Cardiac muscle cell (in vitro differentiated cells and primary cell): ENCODE measurements at regions not wholly inside any gene's neighbourhood (a gene's known extent, or its start where the extent isn't known, plus 50 kb on each side); places are given as distances from the start of the nearest gene placed in this dataset.

ENCODE experiments used
- DNase-seq, 2 donors: peaks; one replicate each; pipeline versions ENCODE4 v3.0.0 to v3.0.0-alpha.2; 2010 to 2017; ENCODE audit warnings: low read depth in 1 of 2, low spot score in 1 of 2
- H3K27ac ChIP-seq: fragments of 200-600 bp; sonication (generic); 2 replicates; pipeline ENCODE4 v1.5.1; 2016
- H3K27me3 ChIP-seq: fragments of 200-600 bp; sonication (generic); 2 replicates; pipeline ENCODE4 v1.6.0; 2016; ENCODE audit warnings: control low read depth
- H3K36me3 ChIP-seq: fragments of 200-600 bp; sonication (generic); 2 replicates; pipeline ENCODE4 v1.5.1; 2016; ENCODE audit warnings: control low read depth
- H3K4me1 ChIP-seq: fragments of 200-600 bp; sonication (generic); 2 replicates; pipeline ENCODE4 v1.8.1; 2017; ENCODE audit warnings: low read depth, mild to moderate bottlenecking, mixed run types
- H3K4me3 ChIP-seq: fragments of 200-600 bp; sonication (generic); 2 replicates; pipeline ENCODE4 v1.5.1; 2016; ENCODE audit warnings: mild to moderate bottlenecking
- H3K9me3 ChIP-seq: fragments of 200-600 bp; sonication (generic); 2 replicates; pipeline ENCODE4 v1.5.1; 2017; ENCODE audit warnings: low read depth, mild to moderate bottlenecking, control low read depth
- TF ChIP-seq, protein P1 (sequence below): IDR thresholded peaks from 2 replicates; pipeline ENCODE4 v1.5.1; 2012; ENCODE audit warnings: low read depth, mild to moderate bottlenecking, low read length

DNA sequence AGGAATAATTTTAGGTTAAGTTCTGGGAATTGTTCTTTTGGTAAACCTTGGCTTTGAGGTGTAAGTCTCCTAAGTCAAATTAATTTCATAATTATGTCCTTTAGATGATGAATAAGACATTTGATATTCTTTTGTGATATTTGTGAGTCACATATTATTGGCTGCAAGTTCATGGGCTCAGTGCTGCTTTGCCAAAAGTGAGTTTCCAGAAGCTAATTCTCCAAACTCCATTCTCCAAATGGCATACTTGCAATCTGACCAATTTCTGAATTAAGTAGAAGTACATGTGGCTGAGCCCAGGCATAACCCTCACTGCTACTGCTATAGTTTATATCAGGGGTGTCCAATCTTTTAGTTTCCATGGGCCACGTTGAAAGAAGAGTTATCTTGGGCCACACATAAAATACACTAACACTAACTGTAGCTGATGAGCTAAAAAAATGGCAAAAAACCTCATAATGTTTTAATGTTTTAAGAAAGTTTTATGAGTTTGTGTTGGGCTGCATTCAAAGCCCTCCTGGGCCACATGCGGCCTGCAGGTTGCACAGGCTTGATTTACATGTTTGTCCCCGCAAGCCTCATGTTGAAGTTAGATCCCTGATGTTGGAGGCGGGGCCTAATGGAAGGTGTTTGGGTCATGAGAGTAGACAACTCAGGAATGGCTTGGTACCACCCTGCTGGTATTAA lies 196.1 kb downstream of the ZNF330 start:
- no peak for DNase-seq
- Histone ChIP-seq H3K27ac (no peak overlapping the region), H3K4me1 (no peaks in the 10 kb centered on the region), H3K9me3 (no peaks in the 10 kb centered on the region), H3K27me3 (no peaks in the 10 kb centered on the region), H3K4me3 (no peak overlapping the region), H3K36me3 (no peaks in the 10 kb centered on the region)
- TF ChIP-seq, protein P1, sequence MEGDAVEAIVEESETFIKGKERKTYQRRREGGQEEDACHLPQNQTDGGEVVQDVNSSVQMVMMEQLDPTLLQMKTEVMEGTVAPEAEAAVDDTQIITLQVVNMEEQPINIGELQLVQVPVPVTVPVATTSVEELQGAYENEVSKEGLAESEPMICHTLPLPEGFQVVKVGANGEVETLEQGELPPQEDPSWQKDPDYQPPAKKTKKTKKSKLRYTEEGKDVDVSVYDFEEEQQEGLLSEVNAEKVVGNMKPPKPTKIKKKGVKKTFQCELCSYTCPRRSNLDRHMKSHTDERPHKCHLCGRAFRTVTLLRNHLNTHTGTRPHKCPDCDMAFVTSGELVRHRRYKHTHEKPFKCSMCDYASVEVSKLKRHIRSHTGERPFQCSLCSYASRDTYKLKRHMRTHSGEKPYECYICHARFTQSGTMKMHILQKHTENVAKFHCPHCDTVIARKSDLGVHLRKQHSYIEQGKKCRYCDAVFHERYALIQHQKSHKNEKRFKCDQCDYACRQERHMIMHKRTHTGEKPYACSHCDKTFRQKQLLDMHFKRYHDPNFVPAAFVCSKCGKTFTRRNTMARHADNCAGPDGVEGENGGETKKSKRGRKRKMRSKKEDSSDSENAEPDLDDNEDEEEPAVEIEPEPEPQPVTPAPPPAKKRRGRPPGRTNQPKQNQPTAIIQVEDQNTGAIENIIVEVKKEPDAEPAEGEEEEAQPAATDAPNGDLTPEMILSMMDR, result no peak

DNA sequence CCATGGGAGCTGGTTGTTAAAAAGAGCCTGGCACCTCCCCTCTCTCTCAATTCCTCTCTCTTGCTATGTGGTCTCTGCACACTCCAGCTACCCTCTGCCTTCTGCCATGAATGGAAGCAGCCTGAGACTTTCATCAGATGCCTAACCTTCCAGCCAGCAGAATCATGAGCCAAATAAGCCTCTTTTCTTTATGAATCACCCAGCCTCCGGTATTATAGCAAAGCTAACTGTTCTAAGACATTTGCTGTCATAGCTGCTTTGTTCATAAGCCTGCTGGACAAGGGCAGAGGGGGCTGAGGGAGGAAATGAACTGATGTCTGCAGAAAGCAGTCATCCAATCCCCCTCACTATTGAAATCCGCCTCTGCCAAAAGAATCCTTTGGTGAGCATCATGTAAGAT lies 196.7 kb downstream of the ZNF330 start:
- Histone ChIP-seq H3K27me3 (no peaks in the 10 kb centered on the region), H3K4me3 (no peak overlapping the region), H3K4me1 (no peaks in the 10 kb centered on the region), H3K27ac (no peak overlapping the region), H3K9me3 (no peaks in the 10 kb centered on the region), H3K36me3 (no peaks in the 10 kb centered on the region)
- no peak for DNase-seq
- TF ChIP-seq, protein P1, result no peak

DNA sequence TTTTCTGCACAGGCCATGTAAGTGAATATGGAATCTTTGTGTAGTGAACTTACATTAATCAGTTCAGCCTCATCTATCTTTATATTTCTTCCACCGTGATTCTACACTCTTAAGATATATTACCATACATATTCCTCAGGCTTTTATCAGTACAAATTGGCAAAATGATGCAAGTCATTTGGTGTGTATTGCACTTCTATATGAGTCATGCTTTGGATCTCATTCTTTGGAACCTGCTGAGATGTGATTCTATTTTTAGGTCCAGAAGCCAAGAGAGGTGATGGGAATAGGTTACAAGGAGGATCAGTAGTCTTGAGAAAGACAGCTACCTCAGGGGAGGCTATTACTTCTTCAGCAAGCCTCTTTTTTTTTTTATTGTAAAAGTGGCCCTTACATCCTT lies 204.4 kb downstream of the ZNF330 start:
- H3K27ac ChIP-seq, result no peak overlapping the region
- H3K4me3 ChIP-seq, result no peak overlapping the region
- TF ChIP-seq, protein P1, result no peak
- peak in 1 of 2 donors; percentile 55 for DNase-seq
- no peaks in the 10 kb centered on the region for H3K9me3 ChIP-seq
- H3K27me3 ChIP-seq, result no peaks in the 10 kb centered on the region
- H3K4me1 ChIP-seq, result no peaks in the 10 kb centered on the region
- H3K36me3 ChIP-seq, result no peaks in the 10 kb centered on the region

DNA sequence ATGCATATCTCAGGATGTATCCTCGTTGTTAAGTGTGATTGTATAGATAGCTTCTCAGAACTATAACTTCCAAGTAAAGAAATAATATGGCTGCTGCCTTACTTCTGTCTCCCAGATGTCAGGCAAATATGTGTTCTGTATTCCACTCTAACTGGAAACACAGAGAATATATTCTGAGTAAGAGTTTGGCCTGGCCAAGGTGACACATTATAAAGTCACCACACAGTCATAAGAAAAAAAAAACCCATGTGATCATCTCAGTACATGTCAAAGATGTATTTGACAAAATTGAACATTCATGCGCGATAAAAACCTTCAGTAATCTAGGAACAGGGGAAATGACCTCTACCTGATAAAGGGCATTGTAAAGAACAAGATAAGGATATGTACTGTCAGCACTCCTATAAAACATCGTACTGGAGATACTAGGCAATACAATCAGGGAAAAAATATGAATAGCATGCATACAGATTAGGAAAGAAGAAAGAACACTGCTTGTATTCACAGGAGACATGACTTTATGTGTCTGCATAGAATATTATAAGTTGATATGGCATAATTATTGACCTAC lies 207.1 kb downstream of the ZNF330 start:
- DNase-seq, result no peak

DNA sequence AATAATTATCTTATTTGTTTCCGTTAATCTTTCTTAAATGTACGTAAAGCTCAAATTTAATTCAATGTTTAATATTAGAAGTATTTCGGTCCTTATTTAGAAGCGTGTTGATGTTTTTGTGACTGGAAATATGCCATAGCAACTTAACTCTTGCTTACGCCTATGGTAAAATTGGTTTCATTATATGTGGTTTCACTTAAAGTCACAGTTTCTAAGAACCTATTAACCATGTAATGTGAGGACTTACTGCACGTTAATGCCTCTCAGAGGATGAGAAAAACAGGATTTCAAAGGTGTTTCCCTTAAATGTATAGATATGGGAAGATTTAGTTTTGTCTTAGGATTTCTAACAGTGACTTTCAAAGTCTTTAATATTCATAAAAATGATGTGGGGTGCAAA lies 206.4 kb upstream of the IL15 start:
- Histone ChIP-seq H3K36me3 (no peaks in the 10 kb centered on the region), H3K4me3 (no peak overlapping the region), H3K4me1 (no peaks in the 10 kb centered on the region), H3K27ac (no peak overlapping the region), H3K27me3 (no peaks in the 10 kb centered on the region), H3K9me3 (no peaks in the 10 kb centered on the region)
- no peak for DNase-seq
- TF ChIP-seq, protein P1, result no peak

More for the DNA sequence above, 207.1 kb downstream of the ZNF330 start:
- no peak overlapping the region for H3K27ac ChIP-seq
- no peaks in the 10 kb centered on the region for H3K4me1 ChIP-seq
- H3K36me3 ChIP-seq, result no peaks in the 10 kb centered on the region
- no peaks in the 10 kb centered on the region for H3K27me3 ChIP-seq
- TF ChIP-seq, protein P1, result no peak
- H3K9me3 ChIP-seq, result no peaks in the 10 kb centered on the region
- H3K4me3 ChIP-seq, result no peak overlapping the region
